ENCODE measurements at regions not wholly inside any gene's neighbourhood (a gene's known extent, or its start where the extent isn't known, plus 50 kb on each side); places are given as distances from the start of the nearest gene placed in this dataset.

DNA sequence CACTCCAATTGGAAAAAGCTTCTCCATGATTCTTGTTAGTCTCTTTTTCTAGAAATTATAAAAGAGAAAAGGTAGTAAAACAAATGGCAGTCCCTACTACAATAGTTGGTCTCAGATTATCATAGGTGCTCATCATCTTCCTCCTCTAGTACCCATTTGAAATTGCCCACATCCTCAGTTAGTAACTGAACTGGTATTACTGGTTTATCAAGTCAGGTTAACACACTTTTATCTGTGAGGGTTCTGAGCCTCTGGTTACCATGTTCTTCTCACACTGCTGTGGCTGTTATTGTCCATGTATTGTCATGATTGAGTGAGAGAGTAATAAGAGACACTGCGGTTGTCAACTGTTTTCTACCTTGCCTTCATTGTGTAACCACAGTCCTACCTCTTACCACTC lies 901.7 kb downstream of the TLE1 start:
- no peak for ATAC-seq
- H3K9me3 ChIP-seq: no peaks in the 10 kb centered on the region
- H3K4me1 ChIP-seq: peaks cover 0 to 10% (median 0%) of the 10 kb centered on the region in 3 donors
- no peak overlapping the region for H3K27ac ChIP-seq
- no peak overlapping the region for H3K4me3 ChIP-seq
- WGBS, 2 donors (ENCODE audit: low coverage in 1 of 2): 100% methylated on average over 1 of the region's 1 CpG; no CpG with 5 or more reads in 1 of the 2 donors
- no peaks in the 10 kb centered on the region for H3K27me3 ChIP-seq
- TF ChIP-seq POLR2A (IDR thresholded peaks at IDR 0.05) (no peak), POLR2AphosphoS5 (IDR thresholded peaks at IDR 0.05) (no peak), EP300 (IDR thresholded peaks at IDR 0.05) (no peak)
- TF ChIP-seq, protein P1, sequence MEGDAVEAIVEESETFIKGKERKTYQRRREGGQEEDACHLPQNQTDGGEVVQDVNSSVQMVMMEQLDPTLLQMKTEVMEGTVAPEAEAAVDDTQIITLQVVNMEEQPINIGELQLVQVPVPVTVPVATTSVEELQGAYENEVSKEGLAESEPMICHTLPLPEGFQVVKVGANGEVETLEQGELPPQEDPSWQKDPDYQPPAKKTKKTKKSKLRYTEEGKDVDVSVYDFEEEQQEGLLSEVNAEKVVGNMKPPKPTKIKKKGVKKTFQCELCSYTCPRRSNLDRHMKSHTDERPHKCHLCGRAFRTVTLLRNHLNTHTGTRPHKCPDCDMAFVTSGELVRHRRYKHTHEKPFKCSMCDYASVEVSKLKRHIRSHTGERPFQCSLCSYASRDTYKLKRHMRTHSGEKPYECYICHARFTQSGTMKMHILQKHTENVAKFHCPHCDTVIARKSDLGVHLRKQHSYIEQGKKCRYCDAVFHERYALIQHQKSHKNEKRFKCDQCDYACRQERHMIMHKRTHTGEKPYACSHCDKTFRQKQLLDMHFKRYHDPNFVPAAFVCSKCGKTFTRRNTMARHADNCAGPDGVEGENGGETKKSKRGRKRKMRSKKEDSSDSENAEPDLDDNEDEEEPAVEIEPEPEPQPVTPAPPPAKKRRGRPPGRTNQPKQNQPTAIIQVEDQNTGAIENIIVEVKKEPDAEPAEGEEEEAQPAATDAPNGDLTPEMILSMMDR (IDR thresholded peaks at IDR 0.05): no peak
- no peaks in the 10 kb centered on the region for H3K36me3 ChIP-seq

DNA sequence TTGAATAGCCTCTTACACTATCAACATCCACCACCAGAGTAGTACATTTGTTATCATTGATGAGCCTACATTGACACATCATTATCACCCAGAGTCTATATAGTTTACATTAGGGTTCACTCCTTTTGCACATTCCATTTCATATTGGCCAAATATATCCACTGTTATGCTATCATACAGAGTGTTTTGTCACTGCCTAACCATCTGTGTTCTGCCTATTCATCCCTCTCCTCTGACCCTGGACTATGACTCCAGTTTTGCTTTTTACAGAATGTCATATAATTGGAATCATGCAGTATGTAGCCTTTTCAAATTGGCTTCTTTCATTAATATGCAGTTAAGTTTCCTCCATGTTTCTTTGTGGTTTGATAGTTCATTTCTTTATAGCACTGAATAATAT lies 904.7 kb downstream of the TLE1 start:
- TF ChIP-seq POLR2AphosphoS5 (IDR thresholded peaks at IDR 0.05): no peak
- TF ChIP-seq, protein P1 (IDR thresholded peaks at IDR 0.05): no peak
- no peak for TF ChIP-seq POLR2A (IDR thresholded peaks at IDR 0.05)
- no peak for TF ChIP-seq EP300 (IDR thresholded peaks at IDR 0.05)
- Histone ChIP-seq H3K27ac (no peak overlapping the region), H3K9me3 (no peaks in the 10 kb centered on the region), H3K4me1 (no peaks in the 10 kb centered on the region), H3K36me3 (no peaks in the 10 kb centered on the region), H3K4me3 (no peak overlapping the region), H3K27me3 (no peaks in the 10 kb centered on the region)
- no peak for ATAC-seq

DNA sequence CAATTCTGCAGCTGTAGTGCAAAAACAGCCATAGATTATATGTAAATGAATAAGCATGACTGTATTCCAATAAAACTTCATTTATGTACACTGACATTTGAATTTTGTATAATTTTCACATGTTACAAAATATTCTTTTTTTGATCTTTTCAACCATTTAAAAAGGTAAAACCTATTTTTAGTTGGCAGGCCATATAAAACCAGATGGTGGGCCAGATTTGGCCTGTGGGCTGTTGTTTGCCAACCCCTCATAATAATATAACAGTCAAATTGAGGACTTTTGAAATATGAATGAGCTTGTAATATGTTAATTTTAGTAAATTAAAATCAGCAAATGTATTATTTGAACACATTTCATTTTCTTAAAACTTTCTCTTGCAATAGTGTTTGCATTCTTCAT lies 913.4 kb downstream of the TLE1 start:
- no peak overlapping the region for H3K4me3 ChIP-seq
- TF ChIP-seq, protein P1 (IDR thresholded peaks at IDR 0.05): no peak
- TF ChIP-seq POLR2A (IDR thresholded peaks at IDR 0.05) (no peak), EP300 (IDR thresholded peaks at IDR 0.05) (no peak), POLR2AphosphoS5 (IDR thresholded peaks at IDR 0.05) (no peak)
- ATAC-seq: no peak
- no peaks in the 10 kb centered on the region for H3K4me1 ChIP-seq
- H3K27ac ChIP-seq: no peak overlapping the region
- no peaks in the 10 kb centered on the region for H3K27me3 ChIP-seq
- H3K36me3 ChIP-seq: no peaks in the 10 kb centered on the region
- H3K9me3 ChIP-seq: no peaks in the 10 kb centered on the region

DNA sequence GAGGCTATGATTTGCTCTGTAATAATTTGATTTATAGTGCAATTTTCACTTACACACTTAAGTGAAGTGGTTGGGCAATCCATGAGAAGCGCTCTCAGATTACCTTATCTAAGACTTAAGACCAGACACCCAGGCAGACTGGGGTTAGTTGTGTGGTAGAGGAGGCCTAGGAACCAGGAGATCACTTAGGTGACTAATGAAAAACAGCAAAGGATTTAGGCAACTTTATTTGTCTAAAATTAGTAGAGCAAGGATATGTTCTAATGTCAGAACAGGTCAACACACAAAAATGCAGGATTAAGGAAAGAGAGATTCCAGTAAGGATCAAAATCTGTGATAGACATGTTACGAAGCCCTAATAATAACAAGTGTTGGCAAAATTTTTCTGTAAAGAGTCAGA lies 913.8 kb downstream of the TLE1 start:
- H3K36me3 ChIP-seq: no peaks in the 10 kb centered on the region
- TF ChIP-seq, protein P1 (IDR thresholded peaks at IDR 0.05): no peak
- TF ChIP-seq POLR2A (IDR thresholded peaks at IDR 0.05) (no peak), POLR2AphosphoS5 (IDR thresholded peaks at IDR 0.05) (no peak), EP300 (IDR thresholded peaks at IDR 0.05) (no peak)
- H3K4me3 ChIP-seq: no peak overlapping the region
- 94 to 100% methylated on average over 1 to 2 of the region's 2 CpGs for WGBS, 2 donors (ENCODE audit: low coverage in 1 of 2)
- no peak for ATAC-seq
- no peaks in the 10 kb centered on the region for H3K27me3 ChIP-seq
- H3K4me1 ChIP-seq: no peaks in the 10 kb centered on the region
- H3K27ac ChIP-seq: no peak overlapping the region
- no peaks in the 10 kb centered on the region for H3K9me3 ChIP-seq

DNA sequence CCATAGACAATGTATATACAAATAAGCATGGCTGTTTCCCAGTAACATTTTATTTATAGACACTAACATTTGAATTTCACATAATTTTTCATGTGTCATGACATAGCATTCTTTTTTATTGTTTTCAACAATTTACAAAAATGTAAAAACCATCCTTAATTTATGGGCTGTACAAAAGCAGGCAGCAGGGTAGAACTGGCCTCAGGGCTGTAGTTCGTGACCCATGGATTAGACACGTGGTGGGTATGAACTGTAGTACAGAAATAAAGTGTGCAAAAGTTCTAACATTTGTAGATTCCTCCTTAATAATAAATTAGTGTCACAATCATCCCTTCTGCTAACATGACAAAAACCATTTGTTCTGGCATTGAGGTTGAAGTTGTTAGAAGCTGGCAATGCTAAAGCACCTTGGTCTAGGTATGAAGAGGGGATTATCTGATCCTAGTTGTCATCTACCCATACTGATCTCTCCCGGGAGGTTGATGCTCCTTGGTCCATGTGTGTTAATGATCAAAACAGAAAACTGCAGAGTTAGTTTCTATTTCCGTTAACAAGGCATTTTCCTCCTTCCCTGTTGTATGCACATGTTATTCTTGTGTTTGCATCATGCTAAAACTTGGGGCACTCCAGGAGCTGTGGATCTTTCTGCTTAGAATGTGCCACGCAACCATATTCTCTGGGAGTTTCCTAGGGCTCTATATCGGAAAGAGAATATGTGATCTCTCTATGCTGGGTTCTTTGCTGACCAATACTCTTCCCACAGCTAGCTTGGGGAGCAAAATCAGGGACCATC lies 917.6 kb downstream of the TLE1 start:
- TF ChIP-seq POLR2AphosphoS5 (IDR thresholded peaks at IDR 0.05) (no peak), POLR2A (IDR thresholded peaks at IDR 0.05) (no peak)
- H3K9me3 ChIP-seq: no peaks in the 10 kb centered on the region
- no peak overlapping the region for H3K4me3 ChIP-seq
- WGBS, 2 donors (ENCODE audit: low coverage in 1 of 2): 75 to 79% methylated on average over 4 to 6 of the region's 6 CpGs
- no peaks in the 10 kb centered on the region for H3K27me3 ChIP-seq
- no peaks in the 10 kb centered on the region for H3K36me3 ChIP-seq
- ATAC-seq: no peak
- H3K27ac ChIP-seq: no peak overlapping the region
- no peaks in the 10 kb centered on the region for H3K4me1 ChIP-seq
